Esophagus muscularis mucosa (tissue), 4 donors: ENCODE measurements at regions not wholly inside any gene's neighbourhood (a gene's known extent, or its start where the extent isn't known, plus 50 kb on each side); places are given as distances from the start of the nearest gene placed in this dataset.

Source experiments
- DNase-seq: peaks from one replicate; pipeline ENCODE4 v3.0.0-alpha.2; 2017; ENCODE audit errors: extremely low spot score
- H3K27ac ChIP-seq, 4 donors: fragments of 200-600 bp; sonication (generic); replicated peaks in 1 of 4; 1 replicate in 3 of 4; 2 replicates in 1 of 4; pipeline ENCODE4 v1.5.1; 2016 to 2019; ENCODE audit warnings: mild to moderate bottlenecking in 1 of 4
- H3K27me3 ChIP-seq, 4 donors: fragments of 200-600 bp; sonication (generic); one replicate each; pipeline versions ENCODE4 v1.5.1 to v1.6.0; 2016 to 2019
- H3K36me3 ChIP-seq, 4 donors: fragments of 200-600 bp; sonication (generic); one replicate each; pipeline ENCODE4 v1.5.1; 2016 to 2019
- H3K4me1 ChIP-seq, 4 donors: fragments of 200-600 bp; sonication (generic); one replicate each; pipeline ENCODE4 v1.5.1; 2016 to 2019
- H3K4me3 ChIP-seq, 4 donors: fragments of 200-600 bp; sonication (generic); 1 replicate in 2 of 4; 2 replicates in 2 of 4; pipeline ENCODE4 v1.5.1; 2016 to 2019; ENCODE audit warnings: mild to moderate bottlenecking in 4 of 4, moderate library complexity in 1 of 4
- H3K9me3 ChIP-seq, 4 donors: fragments of 200-600 bp; sonication (generic); 1 replicate in 3 of 4; 2 replicates in 1 of 4; pipeline ENCODE4 v1.5.1; 2016 to 2019
- CTCF ChIP-seq, 3 experiments: fragments of 200-600 bp in 2 of 3; fragments of 450-650 bp in 1 of 3; sonication (generic) in 2 of 3; IDR thresholded peaks; one replicate each; pipeline ENCODE4 v1.5.1; 2017 to 2019; ENCODE audit warnings: antibody characterized with exemption in 3 of 3, mild to moderate bottlenecking in 2 of 3, moderate library complexity in 1 of 3
- EP300 ChIP-seq: sonication (generic); formaldehyde crosslinking; IDR thresholded peaks from one replicate; pipeline ENCODE4 v1.6.1; 2017; ENCODE audit warnings: antibody characterized with exemption
- POLR2A ChIP-seq: fragments of 450-650 bp; IDR thresholded peaks from one replicate; pipeline ENCODE4 v1.6.1; 2017; ENCODE audit warnings: antibody characterized with exemption, moderate library complexity, mild to moderate bottlenecking, low read depth
- POLR2AphosphoS5 ChIP-seq, 2 donors: sonication (generic); formaldehyde crosslinking; IDR thresholded peaks; one replicate each; pipeline ENCODE4 v1.6.1; 2017; ENCODE audit warnings: antibody characterized with exemption in 2 of 2
- WGBS: methylation state at CpG from one replicate; pipeline ENCODE4 v1.1.5; 2018; 5-methylcytosine and 5-hydroxymethylcytosine counted together
- intact Hi-C: fragments of 100-400 bp; cut with DNase I; formaldehyde crosslinking; loops from one replicate; pipeline ENCODE4 v1.15.1; 2023

- no peak for DNase-seq
- intact Hi-C loops, result no loop called here
- TF ChIP-seq POLR2AphosphoS5 (IDR thresholded peaks at IDR 0.05) (no peak), CTCF (IDR thresholded peaks at IDR 0.05) (no peak), EP300 (no peak), POLR2A (no peak)
- no peaks in the 10 kb centered on the region for H3K27me3 ChIP-seq
- H3K4me3 ChIP-seq, result no peak overlapping the region
- H3K4me1 ChIP-seq, result no peaks in the 10 kb centered on the region
- H3K9me3 ChIP-seq, result no peaks in the 10 kb centered on the region
- H3K36me3 ChIP-seq, result no peaks in the 10 kb centered on the region
- WGBS, result 75% methylated on average over 1 of the region's 1 CpG
- no peak overlapping the region for H3K27ac ChIP-seq
Observed at GRCh38 chr3:99529265-99529664, 109.1 kb upstream of the COL8A1 start.

- H3K9me3 ChIP-seq, result no peaks in the 10 kb centered on the region
- no peak overlapping the region for H3K27ac ChIP-seq
- intact Hi-C loops, result no loop called here
- H3K27me3 ChIP-seq, result no peaks in the 10 kb centered on the region
- H3K36me3 ChIP-seq, result no peaks in the 10 kb centered on the region
- H3K4me1 ChIP-seq, result no peaks in the 10 kb centered on the region
- TF ChIP-seq CTCF (IDR thresholded peaks at IDR 0.05), result no peak
- no peak for TF ChIP-seq POLR2AphosphoS5 (IDR thresholded peaks at IDR 0.05)
- TF ChIP-seq EP300, result no peak
- no peak for TF ChIP-seq POLR2A
- DNase-seq, result no peak
- 64% methylated on average over 4 of the region's 4 CpGs for WGBS
- no peak overlapping the region for H3K4me3 ChIP-seq
Observed at GRCh38 chr3:99526921-99527320, 111.5 kb upstream of the COL8A1 start.

GRCh38 chr3:99524559-99524958, 113.8 kb upstream of the COL8A1 start:
- no peak for DNase-seq
- no peak overlapping the region for H3K27ac ChIP-seq
- H3K36me3 ChIP-seq, result no peaks in the 10 kb centered on the region
- H3K4me1 ChIP-seq, result no peaks in the 10 kb centered on the region
- no peaks in the 10 kb centered on the region for H3K9me3 ChIP-seq
- H3K27me3 ChIP-seq, result no peaks in the 10 kb centered on the region
- intact Hi-C loops, result no loop called here
- H3K4me3 ChIP-seq, result no peak overlapping the region
- TF ChIP-seq POLR2A, result no peak
- no peak for TF ChIP-seq EP300
- no peak for TF ChIP-seq POLR2AphosphoS5 (IDR thresholded peaks at IDR 0.05)
- no peak for TF ChIP-seq CTCF (IDR thresholded peaks at IDR 0.05)

- no peaks in the 10 kb centered on the region for H3K27me3 ChIP-seq
- intact Hi-C loops, result no loop called here
- no peaks in the 10 kb centered on the region for H3K4me1 ChIP-seq
- H3K4me3 ChIP-seq, result no peak overlapping the region
- H3K9me3 ChIP-seq, result no peaks in the 10 kb centered on the region
- H3K27ac ChIP-seq, result no peak overlapping the region
- TF ChIP-seq CTCF (IDR thresholded peaks at IDR 0.05) (no peak), EP300 (no peak), POLR2A (no peak), POLR2AphosphoS5 (IDR thresholded peaks at IDR 0.05) (no peak)
- 88% methylated on average over 3 of the region's 3 CpGs for WGBS
- no peak for DNase-seq
- no peaks in the 10 kb centered on the region for H3K36me3 ChIP-seq
Observed at GRCh38 chr3:99523431-99524127, 114.8 kb upstream of the COL8A1 start.

- TF ChIP-seq POLR2AphosphoS5 (IDR thresholded peaks at IDR 0.05) (no peak), CTCF (IDR thresholded peaks at IDR 0.05) (no peak), POLR2A (no peak), EP300 (no peak)
- WGBS, result 76% methylated on average over 2 of the region's 2 CpGs
- Histone ChIP-seq H3K27me3 (no peaks in the 10 kb centered on the region), H3K9me3 (no peaks in the 10 kb centered on the region), H3K36me3 (no peaks in the 10 kb centered on the region), H3K4me1 (no peaks in the 10 kb centered on the region), H3K4me3 (no peak overlapping the region), H3K27ac (no peak overlapping the region)
- intact Hi-C loops, result no loop called here
- no peak for DNase-seq
Observed at GRCh38 chr3:99522147-99522546, 116.2 kb upstream of the COL8A1 start.
